GM19395 (cell line): ENCODE measurements at regions not wholly inside any gene's neighbourhood (a gene's known extent, or its start where the extent isn't known, plus 50 kb on each side); places are given as distances from the start of the nearest gene placed in this dataset.
A peak's percentile ranks its signal among the peaks of the same experiment; 100 is the strongest.

Experiments
- ATAC-seq: cut with Tn5 transposase; IDR thresholded peaks from one replicate; pipeline ENCODE4 v1.9.1; 2021; ENCODE audit warnings: mild to moderate bottlenecking, moderate library complexity; ENCODE audit not compliant: unreplicated experiment

DNA sequence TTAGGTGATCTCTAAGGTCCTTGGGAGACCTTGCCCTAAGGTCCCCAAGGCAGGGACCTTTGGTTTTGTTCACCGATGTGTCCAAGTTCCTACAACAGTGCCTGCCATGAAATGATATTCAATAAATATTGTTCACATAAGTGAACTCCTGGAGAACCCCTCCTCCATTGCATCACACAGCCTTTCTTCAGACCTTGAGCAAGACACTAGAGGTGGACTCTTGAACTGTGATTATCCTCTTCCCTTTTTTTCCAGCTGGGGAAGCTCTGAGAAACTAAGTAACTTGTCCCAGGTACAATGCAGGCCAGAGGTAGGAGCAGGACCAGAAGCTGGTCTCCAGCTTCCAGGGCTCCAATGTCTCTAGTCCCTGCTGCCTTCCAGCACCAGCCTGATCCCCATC is 76.6 kb upstream of the LMO1 start:
- no peak for ATAC-seq

GRCh38 chr11:8339592-8340022 is 75.9 kb upstream of the LMO1 start:
- ATAC-seq, result no peak

DNA sequence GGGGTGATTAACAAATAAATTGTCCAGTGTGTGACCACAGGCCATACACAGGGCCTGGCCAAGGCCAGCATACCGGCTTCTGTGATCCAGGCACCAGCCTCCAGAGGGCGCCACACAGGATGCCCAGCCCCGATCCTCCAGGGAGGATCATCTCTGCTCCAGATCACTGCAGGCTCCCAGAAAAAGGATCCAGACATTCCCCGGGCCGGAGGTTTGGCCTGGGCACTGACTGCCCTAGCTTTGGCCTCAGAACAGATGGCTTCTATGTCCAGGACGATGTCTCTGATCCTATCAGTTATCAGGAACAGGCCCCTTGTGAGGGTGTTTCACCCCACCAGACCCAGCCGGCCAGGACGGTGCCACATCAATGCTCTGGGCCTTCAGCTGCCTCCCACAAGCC is 74.5 kb upstream of the LMO1 start:
- no peak for ATAC-seq

- no peak for ATAC-seq
These were observed 73.6 kb upstream of the LMO1 start for GRCh38 chr11:8337130-8337795.

- no peak for ATAC-seq
These were observed 72.9 kb upstream of the LMO1 start for GRCh38 chr11:8336356-8337129.

- ATAC-seq, result no peak
These were observed 72.0 kb upstream of the LMO1 start for GRCh38 chr11:8335683-8336082.

DNA sequence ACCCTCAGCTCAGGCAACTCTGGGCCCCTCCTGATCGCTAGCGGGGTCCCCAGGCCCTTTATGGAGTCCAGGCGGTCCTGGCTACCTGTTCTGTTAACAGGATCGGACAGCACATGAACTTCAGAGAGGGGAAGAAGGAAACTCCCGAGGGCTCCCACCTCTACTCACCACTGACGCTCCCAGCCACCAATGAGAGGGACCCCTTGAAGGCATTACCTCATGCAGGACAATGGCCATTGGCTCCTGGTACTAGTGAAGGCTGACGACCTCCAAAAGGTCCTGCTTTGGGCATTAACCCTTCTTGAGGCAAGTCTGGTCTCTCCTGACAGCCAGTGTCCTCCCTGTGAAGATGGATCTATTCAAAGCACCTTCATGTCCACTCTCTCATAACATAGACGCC is 71.5 kb upstream of the LMO1 start:
- no peak for ATAC-seq

DNA sequence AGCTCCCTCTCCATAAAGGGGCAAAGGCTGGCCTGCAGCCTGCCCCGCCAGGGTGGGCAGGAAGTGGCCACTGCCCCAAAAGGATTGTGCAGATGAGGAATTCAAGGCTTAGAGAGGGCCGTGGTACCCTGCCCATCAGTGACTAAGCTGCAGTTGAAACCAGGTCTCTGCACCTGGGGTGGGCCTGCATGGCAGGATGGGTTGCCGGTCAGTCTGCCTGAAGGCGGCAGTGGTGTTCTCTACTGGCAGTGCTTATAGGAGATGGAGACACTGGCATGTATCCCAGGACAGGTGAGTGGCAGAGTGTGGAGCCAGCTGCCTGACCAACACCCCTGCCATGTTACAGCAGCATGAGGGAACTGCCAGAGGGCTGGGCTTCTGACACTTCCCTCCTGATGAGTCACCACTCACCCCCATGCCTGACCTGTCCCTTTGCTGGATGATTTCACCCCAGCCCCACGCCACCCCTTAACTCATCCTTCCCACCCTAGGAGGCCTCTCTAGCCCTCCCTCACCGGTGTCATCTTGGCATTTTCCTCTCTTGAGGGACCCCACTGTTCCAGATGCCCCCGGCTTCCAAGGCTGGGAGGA is 70.2 kb upstream of the LMO1 start:
- ATAC-seq, result no peak

DNA sequence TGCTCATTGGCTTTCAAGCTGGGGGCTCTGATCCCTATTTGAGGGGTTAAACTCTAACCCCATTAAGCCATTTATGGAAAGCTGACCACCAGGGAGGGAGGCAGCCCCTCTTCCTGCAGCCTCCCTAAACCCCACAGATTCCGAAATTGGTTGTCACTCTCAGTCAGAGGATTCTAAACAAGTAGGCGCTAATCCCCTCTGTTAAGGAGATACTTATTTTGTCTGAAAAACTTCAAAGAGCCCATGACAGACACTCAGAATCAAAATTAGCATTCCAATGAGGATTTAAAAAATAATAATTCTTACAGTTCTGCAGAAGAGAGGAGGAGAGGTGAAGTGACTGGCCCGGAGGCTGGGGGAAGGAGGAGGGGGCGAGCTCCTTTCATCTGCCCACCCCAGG is 69.7 kb upstream of the LMO1 start:
- ATAC-seq, result no peak

DNA sequence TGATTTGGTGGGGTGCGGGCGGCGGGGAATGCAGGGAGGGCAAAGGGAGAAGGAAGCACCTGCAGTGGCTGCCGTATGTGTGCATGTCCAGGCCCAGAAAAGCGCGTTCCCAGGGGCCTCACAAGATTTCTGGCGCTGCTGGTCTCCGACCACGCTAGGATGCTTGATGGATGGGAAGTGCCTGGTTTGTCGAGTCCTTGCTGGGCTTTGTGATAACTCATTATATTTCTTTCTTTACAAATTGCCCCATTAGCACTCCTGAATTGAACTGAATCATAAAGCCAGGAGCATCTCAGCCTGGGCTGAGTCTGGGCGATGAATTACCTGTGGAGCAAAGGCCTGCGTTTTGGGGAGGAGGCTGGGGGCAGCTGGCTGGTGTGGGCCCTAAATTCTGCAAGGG is 69.2 kb upstream of the LMO1 start:
- no peak for ATAC-seq

GRCh38 chr11:8332196-8332595 is 68.5 kb upstream of the LMO1 start:
- ATAC-seq, result no peak

- ATAC-seq, result no peak
These were observed 68.1 kb upstream of the LMO1 start for GRCh38 chr11:8331767-8332166.

DNA sequence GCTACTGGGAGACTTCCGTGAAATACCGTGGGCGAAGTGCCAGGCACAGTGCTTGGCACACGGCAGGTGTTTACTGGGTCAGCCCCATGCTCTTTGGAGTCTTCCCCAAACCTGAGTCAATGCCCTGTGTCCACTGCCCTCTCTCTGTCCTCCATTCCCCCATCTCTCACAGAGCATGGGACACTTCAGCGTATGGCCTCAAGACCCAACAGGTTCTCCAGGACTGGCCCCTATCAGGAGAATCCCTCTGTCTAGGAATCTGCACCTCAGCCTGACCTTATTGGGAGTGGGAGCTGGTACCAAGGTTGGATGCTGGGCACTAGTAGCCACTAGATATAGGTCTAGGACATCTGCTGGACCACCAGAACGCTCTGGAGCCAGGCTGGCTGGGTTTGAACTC is 67.2 kb upstream of the LMO1 start:
- no peak for ATAC-seq

DNA sequence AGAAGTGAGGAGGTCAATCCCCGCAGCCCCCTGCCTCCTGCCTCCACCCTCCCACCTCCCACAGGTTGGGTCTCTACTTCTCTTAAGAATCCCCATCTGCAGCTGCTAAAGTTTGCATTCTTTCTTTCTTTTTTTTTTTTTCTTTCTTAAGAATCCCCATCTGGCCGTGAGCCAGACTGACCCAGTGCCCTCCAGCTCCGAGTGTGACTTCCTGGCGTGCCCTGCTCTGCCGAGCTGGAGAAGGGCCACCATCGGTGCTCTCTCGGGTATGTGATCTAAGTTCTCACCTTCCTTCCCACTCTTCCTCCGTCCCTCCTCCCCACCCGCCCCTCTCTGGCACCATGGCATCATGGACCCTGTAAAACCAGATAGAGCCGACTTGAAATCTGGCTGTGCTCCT is 66.7 kb upstream of the LMO1 start:
- no peak for ATAC-seq

GRCh38 chr11:8329847-8330361 is 66.2 kb upstream of the LMO1 start:
- ATAC-seq, result no peak

DNA sequence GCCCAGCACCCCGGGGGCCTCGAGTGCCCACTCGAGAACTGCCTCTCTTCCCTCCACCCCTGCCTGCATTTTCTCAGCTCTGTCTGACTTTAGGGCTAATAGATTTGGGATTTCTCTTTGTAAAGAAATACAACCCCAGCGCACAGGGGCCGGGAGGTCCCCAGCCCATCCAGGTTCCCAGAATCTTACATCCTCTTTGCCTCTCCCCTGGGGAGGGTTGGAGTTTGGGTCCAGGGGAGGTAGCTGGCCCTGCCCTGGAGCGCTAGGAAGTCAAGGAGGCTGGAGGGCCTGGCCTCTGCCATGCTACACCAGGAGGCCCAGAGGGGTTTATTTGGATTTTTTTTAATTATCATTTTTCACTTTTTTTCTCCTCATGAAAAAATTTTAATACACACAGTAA is 65.7 kb upstream of the LMO1 start:
- ATAC-seq, result no peak

DNA sequence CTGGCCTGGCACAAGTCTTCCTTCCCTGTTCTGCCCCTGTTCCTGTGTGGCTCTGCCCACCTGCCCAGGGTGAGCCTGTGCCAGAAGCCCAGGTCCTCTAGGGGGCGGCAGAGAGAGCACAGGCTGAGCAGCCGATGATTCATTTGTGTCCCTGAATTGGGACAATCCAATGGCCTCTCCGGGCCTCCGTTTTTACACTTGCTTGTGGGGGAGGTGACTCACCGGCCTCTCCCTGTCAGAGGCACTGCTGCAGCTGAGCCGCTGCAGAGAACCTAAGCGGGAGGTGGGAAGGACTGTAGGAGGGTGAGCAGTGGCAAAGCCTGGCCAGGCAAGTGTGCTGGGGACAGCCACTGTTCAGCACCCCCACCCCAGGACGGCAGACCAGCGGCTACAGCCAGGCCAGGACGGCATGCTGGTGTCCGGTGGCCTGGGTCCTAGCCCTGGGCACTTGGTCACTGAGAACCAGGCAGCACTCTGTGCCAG is 65.2 kb upstream of the LMO1 start:
- peak; percentile 57 for ATAC-seq

DNA sequence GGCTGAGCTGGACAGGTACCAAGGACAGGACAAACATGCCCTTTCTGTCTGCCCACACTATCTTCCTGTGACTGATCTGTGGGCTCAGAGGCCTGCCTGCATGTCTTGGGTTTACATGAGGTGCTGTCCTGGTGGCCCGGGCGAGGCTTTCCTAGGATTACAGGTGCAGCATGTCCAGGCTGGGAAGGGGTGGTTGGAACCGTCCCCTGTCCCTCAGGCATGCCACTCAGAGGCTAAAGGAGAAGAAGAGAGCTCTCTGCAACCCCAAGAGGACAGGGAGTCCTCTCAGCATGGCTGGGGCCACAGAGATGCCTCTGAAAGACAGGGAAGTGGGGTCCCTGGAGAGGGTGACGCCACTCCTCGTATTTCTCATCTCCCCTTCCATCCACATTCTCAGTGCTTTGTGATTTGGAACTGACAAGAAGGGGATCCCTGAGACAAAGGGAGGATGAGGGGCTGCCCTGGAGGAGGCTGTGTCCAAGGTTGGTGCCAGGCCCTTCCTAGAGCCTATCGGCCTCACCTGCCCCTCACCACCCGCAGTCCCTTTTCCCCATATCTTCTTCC is 64.6 kb upstream of the LMO1 start:
- no peak for ATAC-seq

GRCh38 chr11:8327761-8328192 is 64.1 kb upstream of the LMO1 start:
- peak; percentile 78 for ATAC-seq

GRCh38 chr11:8326337-8326736 is 62.7 kb upstream of the LMO1 start:
- no peak for ATAC-seq

DNA sequence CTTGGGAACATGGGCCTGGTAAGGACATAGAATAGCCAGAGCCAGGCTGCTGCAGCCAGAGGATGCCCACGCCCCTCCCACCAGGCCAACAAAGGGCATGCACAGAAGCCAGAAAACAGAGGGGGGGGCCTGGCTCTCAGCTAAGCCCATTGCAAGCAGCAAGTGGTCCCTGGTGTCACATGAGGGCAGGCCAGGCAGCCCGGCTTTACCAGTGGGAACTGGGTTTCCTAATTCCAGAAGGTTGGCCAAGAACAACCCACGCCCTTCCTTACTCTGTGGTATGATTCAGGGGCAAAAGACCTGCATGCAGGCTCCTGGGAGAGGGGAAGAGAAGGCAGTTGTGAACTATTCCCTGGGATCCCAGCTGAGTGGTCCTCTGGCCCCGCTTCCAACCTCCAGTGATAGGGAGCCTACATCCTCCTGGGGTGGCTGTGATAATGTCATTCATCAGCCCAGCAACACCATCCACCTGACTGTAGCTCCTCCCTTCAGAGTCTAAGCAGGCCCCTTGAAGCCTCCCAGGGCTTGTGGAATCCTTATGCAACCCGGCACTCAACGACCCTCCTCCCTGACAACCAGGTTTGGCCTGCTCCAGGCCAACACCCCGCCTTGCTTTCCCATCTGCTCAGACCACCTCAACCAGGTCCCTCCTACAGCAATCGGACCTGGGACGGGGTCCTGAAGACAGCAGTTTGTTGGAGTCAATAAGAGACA is 62.1 kb upstream of the LMO1 start:
- no peak for ATAC-seq
